WERI-Rb-1 (cell line): ENCODE measurements at regions not wholly inside any gene's neighbourhood (a gene's known extent, or its start where the extent isn't known, plus 50 kb on each side); places are given as distances from the start of the nearest gene placed in this dataset.

Source experiments
- DNase-seq: peaks from one replicate; pipeline ENCODE4 v3.0.0-alpha.2; 2020
- H3K27ac ChIP-seq: fragments of 250-450 bp; sonication (Bioruptor Pico); 2 replicates; pipeline ENCODE4 v1.5.1; 2020; ENCODE audit warnings: mild to moderate bottlenecking, moderate library complexity
- H3K27me3 ChIP-seq: fragments of 250-450 bp; sonication (Bioruptor Pico); 2 replicates; pipeline ENCODE4 v1.5.1; 2021; ENCODE audit warnings: mild to moderate bottlenecking, low read depth, moderate library complexity; ENCODE audit not compliant: insufficient read depth, severe bottlenecking
- H3K36me3 ChIP-seq: fragments of 250-450 bp; sonication (Bioruptor Pico); 2 replicates; pipeline ENCODE4 v1.5.1; 2020; ENCODE audit warnings: mild to moderate bottlenecking, moderate library complexity
- H3K4me3 ChIP-seq: 2 replicates; pipeline ENCODE4 v1.5.1; 2011; ENCODE audit warnings: low read depth, mild to moderate bottlenecking, control low read depth, low read length
- H3K9me3 ChIP-seq: fragments of 250-450 bp; sonication (Bioruptor Pico); 2 replicates; pipeline ENCODE4 v1.5.1; 2021; ENCODE audit warnings: mild to moderate bottlenecking, moderate library complexity; ENCODE audit not compliant: severe bottlenecking
- TF ChIP-seq, protein P1 (sequence below): IDR thresholded peaks from 2 replicates; pipeline ENCODE4 v1.5.1; 2011; ENCODE audit warnings: low read depth, mild to moderate bottlenecking, control low read depth, inconsistent platforms, low read length

DNA sequence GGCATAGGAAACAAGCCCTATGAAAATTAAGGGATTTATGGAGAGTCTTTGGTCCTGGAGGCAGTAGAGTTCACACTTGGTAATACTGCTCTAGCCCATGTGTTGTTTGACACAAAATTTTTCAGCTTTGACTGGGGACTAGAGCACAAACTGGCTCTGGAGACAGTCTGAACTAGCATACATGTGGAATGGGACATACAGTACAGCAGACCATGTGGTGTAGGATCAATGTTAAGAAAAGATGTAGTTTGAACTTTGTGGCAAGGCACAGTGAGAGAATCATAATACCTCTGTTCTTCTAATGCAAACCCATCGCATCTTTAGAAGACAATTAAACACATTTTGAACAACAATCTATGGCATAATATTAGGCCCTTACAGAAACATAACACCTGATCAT lies 521.5 kb upstream of the DDX18 start:
- peaks cover 6% of the 10 kb centered on the region for H3K27me3 ChIP-seq
- H3K27ac ChIP-seq: no peak overlapping the region
- TF ChIP-seq, protein P1, sequence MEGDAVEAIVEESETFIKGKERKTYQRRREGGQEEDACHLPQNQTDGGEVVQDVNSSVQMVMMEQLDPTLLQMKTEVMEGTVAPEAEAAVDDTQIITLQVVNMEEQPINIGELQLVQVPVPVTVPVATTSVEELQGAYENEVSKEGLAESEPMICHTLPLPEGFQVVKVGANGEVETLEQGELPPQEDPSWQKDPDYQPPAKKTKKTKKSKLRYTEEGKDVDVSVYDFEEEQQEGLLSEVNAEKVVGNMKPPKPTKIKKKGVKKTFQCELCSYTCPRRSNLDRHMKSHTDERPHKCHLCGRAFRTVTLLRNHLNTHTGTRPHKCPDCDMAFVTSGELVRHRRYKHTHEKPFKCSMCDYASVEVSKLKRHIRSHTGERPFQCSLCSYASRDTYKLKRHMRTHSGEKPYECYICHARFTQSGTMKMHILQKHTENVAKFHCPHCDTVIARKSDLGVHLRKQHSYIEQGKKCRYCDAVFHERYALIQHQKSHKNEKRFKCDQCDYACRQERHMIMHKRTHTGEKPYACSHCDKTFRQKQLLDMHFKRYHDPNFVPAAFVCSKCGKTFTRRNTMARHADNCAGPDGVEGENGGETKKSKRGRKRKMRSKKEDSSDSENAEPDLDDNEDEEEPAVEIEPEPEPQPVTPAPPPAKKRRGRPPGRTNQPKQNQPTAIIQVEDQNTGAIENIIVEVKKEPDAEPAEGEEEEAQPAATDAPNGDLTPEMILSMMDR: no peak
- no peaks in the 10 kb centered on the region for H3K36me3 ChIP-seq
- H3K4me3 ChIP-seq: no peak overlapping the region
- DNase-seq: no peak
- H3K9me3 ChIP-seq: no peaks in the 10 kb centered on the region

GRCh38 chr2:117299451-117299850 lies 515.0 kb upstream of the DDX18 start:
- no peaks in the 10 kb centered on the region for H3K36me3 ChIP-seq
- peaks cover 32% of the 10 kb centered on the region for H3K27me3 ChIP-seq
- no peak overlapping the region for H3K27ac ChIP-seq
- no peaks in the 10 kb centered on the region for H3K9me3 ChIP-seq
- no peak for DNase-seq
- H3K4me3 ChIP-seq: no peak overlapping the region
- TF ChIP-seq, protein P1: no peak

DNA sequence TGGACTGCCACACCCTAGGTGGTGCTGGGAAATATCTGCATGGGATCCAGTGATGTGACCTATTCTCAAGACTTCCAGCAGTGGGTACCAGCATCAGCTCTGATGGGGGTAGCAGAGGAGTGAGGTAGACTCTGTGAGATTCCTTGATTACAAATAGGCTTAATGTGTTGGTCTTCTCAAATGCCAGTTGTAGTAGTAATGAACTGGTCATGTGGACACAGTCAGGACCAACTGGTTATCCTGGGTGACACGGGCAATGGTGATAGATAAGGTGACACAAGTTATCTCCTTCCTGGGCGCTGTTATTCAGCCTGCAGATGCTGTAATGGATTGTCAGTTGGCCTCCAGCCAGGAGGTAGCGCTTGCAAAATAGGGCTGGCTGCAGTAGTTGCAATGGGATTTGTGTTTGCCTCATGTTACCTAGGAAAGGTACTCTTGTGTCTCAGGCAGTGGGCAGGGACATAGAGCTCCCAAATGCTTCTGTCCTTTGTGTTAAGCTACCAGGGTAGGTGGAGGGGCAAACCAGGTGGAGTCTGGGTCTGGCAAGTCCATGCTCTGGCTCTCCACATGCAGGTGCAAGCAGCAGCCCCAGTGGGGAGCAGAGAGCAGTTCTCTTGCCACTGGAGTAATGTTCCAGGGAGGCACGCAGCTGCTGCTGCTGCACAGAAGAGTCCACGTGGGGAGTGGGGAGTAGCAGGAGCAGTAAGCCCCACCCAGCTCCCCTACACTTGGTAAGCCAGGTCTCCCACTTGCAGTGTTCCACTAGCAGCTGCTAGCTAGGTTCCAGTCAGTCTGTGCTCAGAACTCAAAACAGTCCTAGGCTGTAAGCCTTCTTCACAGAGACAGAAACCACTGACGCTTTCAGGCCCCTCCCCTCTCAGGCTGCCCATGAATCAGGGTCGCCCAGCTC lies 505.4 kb upstream of the DDX18 start:
- TF ChIP-seq, protein P1: no peak
- no peaks in the 10 kb centered on the region for H3K9me3 ChIP-seq
- no peaks in the 10 kb centered on the region for H3K36me3 ChIP-seq
- no peak overlapping the region for H3K4me3 ChIP-seq
- H3K27ac ChIP-seq: no peak overlapping the region
- peaks cover 47% of the 10 kb centered on the region for H3K27me3 ChIP-seq
- DNase-seq: no peak

DNA sequence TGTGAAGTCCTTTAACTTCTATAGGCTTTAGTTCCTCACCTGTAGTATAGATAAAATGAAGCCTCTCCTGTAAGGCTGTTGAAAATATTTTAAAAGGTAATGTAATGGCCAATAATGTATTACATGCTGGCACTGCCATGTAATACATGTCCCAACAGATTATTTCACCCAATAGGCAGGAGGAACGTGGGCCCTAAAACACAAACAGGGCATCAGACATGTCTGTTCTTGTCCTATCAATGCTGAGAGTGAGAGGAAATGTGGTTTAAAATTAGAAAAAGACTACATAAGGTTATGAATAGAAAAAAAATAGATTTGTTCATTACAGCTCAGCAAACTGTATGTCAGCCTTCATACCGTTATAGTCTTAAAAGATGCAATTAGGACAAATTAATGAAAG lies 492.7 kb upstream of the DDX18 start:
- Histone ChIP-seq H3K27ac (no peak overlapping the region), H3K27me3 (peaks cover 76% of the 10 kb centered on the region), H3K9me3 (no peaks in the 10 kb centered on the region), H3K36me3 (no peaks in the 10 kb centered on the region), H3K4me3 (no peak overlapping the region)
- DNase-seq: no peak
- TF ChIP-seq, protein P1: no peak

- no peak for DNase-seq
- Histone ChIP-seq H3K27ac (no peak overlapping the region), H3K9me3 (no peaks in the 10 kb centered on the region), H3K4me3 (no peak overlapping the region), H3K27me3 (peaks cover 68% of the 10 kb centered on the region), H3K36me3 (no peaks in the 10 kb centered on the region)
- TF ChIP-seq, protein P1: no peak
These were observed 491.2 kb upstream of the DDX18 start for GRCh38 chr2:117323331-117323730.
